CMK (cell line): ENCODE measurements at regions not wholly inside any gene's neighbourhood (a gene's known extent, or its start where the extent isn't known, plus 50 kb on each side); places are given as distances from the start of the nearest gene placed in this dataset.
"Not testable (repeated sequence)": the region's sequence is repeated elsewhere in the genome, so short reads cannot be mapped to it uniquely, and the experiment has no call there.

Experiments used
- DNase-seq: peaks from one replicate; pipeline ENCODE4 v3.0.0-alpha.2; 2010; ENCODE audit warnings: low read depth

DNA sequence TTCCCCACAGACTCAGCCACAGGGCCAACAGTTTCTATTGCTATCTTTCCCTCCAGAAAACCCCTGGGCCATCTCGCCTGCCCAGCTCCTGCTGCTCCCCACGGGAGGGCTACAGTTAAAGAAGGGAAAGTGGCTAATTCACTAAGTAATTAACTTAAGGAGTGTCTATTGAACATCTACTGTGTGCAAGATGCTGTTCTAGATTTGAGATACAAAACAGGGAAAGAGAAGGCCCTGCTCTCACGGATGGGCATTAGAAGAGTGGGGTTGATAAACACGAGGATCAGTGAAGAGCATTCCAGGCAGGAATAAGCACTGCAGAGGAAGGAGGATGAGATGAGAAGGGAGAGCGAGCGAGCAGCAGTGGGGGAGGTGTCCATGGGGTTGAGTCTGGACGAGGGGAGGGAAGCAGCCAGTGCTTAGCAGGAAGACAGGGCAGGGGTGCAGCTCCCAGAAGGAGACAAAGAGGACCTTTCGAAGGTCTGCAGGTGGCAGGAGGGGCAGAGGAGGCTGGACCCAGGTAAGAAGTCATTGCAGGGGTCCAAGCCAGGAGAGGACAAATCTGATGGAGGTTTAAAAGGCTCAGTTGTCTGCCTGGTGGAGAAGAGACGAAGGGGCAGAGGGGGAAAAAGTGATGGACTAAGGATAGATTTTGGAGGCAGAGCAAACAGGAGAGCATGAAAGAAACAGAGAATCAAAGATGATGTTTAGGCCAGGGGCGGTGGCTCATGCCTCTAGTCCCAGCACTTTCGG lies 64.7 kb downstream of the KLF15 start:
- DNase-seq: no peak

DNA sequence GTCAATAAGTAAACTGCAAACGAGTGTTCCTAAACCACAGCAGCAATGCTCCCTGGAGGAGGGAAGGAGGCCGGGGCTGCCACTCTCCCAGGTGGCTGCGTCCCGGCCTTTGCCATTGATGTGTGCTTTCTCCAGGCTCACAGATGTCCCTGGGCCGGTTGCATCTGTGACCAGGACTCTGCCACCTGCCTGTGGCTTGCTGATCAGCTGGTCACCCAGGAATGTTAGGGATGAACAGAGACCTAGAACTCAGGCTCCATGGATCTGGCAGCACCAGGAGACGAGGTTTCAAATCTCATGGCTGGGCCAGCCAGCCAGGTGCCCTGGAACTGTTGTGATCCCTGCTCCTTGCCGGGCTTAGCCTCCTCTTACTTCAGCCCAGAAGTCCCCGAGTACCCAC lies 65.7 kb downstream of the KLF15 start:
- DNase-seq: no peak

DNA sequence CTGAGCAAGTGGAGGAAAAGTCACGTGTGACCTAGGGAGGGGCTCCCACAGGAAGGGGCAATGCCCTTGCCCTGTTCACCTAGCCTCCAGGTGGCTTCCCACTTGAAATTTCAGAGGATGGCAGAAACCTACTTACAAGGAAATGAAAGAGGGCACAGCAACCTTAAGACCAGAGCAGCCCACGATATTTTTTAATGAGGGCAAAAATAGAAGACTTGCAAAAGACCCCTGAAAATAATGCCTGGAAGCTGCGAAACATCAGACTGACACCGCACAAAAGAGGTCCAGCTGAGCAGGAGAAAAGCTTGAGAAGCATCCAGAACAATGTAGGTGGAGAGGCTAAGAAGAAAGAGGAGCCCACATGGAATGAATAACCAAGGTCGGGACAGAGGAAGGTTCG lies 66.1 kb downstream of the KLF15 start:
- DNase-seq: no peak

DNA sequence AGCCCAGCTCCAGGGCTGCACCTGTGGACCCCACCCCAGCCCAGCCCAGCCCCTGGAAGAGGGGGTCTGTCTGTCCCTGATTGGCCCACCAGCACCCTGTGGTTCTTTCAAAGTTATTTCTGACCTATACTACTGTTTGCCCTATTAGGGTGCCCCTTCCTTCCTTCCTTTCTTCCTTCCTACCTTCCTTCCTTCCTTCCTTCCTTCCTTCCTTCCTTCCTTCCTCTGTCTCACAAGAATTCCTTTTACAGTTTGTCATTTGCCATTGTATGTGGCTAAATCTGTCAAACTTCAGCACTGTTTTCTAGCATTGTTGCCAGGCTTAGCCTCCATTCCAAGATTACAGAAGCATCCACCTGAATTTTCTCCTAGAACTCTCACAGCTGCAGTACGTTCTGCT lies 66.9 kb downstream of the KLF15 start:
- no peak for DNase-seq

DNA sequence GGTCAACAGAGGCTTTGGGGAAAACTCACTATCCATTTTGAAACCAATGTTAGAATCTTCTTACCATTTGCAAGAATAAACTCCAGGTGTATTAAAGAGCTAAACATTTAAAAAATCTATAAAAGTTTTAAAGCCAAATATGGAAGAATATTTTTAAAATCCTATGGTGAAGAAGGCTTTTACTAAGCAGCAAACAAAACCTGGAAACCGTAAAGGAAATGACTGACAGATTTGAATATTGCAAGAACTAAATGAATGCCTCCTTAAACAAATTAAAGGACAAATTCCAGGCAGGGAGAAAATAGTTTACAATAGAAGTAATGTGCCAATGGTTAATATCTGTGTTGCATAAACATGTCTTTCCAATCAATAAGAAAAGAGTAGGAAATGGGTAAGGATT lies 68.1 kb downstream of the KLF15 start:
- no peak for DNase-seq

DNA sequence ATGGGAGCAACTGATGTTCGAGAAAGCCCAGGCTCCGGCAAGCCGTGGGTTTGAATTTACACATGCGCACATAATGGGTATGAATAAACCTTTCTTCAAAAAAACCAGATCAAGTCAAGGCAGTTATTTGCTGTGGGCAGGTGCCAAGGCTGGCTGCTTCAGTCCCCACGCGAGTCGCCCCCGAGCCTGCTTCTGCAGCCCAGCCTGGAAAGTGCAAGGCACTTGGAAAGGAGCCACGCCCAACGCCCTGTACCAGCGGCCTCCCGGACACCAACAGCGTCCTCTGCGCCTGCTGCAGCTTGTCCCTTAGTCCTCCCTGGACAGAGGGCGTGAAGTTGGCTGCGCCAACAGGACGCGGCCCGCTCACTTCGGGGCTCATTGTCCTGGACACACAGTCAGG lies 68.9 kb downstream of the KLF15 start:
- no peak for DNase-seq

DNA sequence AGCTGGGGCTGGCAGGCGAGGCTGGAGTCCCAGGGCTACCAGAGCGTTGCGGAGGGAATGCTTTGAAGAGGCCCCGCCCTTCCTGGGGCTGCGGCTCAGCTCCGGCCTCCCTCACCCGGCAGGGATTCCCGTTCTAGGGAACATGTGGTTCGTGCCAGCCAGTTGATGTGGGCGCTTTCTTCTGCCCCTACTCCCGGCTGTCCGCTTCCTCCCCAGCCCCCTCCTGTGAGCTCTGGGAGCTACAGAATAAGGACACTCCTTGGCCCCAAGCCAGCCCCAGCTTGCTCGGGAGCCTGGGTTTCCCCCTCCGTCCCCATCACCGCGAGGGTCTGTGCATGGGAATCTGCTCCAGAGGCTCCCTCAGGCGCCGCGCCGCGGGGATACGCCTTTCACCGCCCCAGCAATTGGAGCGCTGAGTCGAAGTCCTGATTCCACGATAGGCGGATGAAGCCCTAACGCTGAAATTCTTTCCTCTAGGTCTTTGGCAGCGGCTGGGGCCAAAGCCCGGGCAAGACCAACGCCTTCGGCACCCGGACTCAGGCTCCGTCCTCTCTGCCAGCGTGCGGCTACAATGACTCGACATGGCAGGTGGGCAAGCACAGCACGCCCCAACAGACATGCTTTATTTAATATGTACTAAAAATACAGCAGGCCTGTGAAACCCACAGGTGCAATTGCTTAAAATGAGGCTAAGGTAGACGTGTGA lies 69.5 kb downstream of the KLF15 start:
- no peak for DNase-seq

DNA sequence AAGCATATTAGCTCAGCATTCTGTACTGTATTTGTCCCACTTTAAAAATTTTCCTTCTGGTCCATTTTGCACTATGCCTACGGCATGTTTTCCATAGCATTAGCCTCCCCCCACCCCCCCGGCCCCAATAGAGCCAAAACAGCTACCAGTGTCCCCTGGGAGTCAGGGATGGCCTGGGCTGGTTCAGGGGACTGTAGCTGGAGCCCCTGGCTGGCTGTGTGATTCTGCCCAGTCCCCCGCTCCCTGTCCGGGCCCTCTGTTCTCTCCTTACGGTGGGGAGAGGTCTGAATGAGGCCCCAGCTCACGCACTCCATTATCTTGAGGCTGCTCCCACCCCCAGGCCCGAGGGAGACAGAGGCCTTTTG lies 70.1 kb downstream of the KLF15 start:
- no peak for DNase-seq

DNA sequence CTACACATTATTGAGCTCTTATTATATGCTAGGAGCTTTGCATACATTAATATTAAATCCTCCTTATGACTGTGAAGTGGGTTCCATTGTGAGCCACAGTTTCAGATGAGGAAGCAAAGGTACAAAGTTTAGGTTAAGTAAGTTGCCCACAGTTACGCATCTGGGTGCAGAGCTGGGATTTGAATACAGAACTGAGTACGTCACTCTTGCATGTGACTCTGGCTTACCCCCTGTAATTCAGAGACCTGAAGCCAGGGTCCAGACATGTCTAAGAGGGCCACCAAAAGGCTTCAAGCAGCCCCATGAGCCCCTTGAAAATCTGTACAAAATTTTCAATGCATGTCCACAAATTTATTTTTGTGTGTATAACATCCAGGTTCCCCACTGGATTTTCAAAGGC lies 71.8 kb downstream of the KLF15 start:
- DNase-seq: no peak

DNA sequence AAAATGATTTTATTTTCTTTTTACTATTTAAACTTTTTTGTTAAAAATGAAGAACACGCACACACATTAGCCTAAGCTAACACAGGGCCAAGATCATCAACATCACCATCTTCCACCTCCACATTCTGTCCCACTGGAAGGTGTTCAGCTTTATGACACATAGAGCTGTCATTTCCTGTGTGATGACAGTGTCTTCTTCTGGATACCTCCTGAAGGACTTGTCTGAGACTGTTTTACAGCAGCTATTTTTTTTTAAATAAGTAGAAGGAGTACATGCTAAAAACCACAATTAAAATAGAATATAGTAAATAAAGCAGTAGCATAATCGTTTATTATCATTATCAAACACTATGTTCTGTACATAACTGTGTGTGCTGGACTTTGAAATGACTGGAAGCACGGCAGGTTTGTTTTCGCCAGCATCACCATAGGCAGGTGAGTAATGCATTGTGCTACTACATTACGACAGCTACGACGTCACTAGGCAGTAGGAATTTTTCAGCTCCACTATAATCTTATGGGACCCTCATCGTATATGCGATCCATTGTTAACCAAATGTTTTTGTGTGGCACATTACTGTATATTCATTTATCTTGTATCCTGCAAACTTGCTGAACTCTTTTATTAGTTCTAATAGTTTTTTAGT lies 72.8 kb downstream of the KLF15 start:
- no peak for DNase-seq

DNA sequence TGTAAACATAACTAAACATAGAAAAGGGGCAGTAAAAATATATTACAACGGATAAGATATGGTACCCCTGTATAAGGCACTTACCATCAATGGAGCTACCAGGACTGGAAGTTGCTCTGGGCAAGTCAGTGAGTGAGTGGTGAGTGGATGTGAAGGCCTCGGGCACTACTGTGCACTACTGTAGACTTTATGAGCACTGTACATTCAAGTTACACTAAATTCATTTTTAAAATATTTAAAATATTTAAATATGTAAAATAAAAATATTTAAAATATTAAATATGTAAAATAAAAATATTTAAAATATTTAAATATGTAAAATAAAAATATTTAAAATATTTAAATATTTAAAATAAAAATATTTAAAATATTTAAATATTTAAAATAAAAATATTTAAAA lies 73.6 kb downstream of the KLF15 start:
- not testable (repeated sequence) for DNase-seq

DNA sequence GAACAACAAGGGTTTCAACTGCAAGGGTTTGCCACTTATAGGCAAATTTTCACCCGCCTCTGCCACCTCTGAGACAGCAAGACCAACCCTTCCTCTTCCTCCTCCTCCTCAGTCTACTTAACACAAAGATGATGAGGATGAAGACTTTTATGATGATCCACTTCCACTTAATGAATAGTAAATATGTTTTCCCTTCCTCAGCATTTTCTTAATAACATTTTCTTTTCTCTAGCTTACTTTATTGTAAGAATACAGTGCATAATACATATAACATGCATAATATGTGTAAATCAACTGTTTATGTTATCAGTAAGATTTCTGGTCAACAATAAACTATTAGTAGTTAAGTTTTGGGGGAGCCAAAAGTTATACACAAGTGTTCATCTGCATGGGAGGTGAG lies 77.4 kb downstream of the KLF15 start:
- DNase-seq: no peak

DNA sequence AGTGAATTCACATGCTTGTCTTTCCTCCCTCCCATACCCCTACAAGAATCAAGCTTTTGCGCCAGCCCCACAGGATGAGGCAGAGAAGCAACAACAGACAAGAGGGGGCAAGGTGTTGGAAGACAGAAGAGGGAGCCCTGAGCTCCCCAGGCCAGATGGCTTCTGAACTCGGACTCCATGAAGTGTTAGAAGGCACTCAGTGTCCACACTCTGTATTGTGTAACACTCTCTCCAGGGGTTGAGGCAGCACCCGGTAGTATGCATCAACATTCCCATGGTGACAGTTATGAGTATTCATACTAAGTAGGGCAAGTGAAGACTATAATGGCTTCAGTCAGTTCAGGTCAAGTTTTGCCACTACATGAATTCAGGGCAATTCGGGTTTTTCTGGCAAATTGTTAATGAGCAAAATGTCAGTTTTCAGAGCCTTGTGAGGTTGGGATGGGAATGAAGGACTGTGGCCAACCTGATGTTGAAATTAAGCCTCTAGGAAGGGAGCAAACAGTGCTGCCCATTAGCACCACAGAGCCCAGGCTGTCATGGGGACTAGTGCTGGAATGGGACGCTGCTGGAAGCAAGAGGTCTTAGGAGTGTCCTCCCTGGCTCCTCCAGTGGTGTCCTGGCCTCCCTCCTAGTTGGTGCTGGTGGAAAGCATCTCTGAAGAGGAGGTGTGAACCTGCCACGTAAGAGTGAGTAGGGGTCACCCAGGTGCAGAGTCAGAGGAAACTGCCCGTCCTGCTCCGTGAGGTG lies 79.4 kb downstream of the KLF15 start:
- no peak for DNase-seq

DNA sequence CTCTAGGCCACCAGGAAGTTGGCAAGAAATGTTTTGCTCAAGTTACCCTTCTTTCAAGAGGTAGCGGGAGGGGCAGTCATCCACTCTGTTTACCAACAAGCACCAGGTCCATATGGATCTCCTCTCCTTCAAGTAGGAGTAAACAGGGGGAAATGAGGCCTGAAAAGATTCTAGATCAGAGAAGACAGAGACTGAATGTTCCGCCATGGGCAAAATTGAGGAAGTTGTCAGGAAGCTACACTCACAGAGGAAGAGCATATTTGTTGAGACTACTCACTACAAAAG lies 81.6 kb downstream of the KLF15 start:
- no peak for DNase-seq

DNA sequence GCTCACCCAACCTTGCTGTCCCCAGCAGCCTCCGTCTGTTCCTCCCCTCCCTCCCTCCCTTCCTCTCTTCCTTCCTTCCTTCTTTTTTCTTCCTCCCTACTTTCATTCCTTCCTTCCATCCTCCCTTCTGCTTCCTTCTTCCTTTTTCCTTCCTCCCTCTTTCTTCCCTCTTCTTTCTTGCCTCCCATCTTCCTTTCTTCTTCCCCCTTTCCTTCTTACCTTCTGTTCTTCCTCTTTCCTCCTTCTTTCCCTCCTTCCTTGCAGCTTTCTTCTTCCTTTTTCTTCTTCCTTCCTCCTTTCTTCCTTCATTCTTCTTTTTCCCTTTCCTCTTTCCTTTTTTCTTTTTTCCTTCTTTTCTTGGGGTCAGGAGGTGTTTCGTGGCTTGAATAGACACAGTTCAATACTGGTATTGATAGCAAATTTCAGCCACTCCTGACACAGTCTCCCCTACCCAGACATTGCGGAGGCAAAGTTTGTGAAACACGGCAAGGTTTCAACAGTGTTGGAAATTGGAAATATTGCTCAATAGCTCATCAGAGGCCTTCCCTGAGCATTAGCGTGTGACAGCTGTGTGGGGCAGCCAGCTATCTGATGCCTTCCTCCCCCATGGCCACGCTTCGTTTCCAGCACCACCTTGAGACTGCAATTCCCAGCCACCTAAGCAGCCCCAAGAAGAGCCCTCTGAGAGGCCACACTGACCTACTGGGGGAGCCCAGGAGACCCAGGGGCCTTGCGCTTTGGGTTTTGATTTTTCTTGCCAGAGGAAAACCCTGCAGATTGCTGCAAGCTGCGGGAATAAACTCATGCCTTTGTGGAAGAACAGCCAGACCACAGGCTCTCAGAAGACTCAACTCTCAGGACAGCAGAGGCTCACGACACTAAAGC lies 82.2 kb downstream of the KLF15 start:
- DNase-seq: no peak

DNA sequence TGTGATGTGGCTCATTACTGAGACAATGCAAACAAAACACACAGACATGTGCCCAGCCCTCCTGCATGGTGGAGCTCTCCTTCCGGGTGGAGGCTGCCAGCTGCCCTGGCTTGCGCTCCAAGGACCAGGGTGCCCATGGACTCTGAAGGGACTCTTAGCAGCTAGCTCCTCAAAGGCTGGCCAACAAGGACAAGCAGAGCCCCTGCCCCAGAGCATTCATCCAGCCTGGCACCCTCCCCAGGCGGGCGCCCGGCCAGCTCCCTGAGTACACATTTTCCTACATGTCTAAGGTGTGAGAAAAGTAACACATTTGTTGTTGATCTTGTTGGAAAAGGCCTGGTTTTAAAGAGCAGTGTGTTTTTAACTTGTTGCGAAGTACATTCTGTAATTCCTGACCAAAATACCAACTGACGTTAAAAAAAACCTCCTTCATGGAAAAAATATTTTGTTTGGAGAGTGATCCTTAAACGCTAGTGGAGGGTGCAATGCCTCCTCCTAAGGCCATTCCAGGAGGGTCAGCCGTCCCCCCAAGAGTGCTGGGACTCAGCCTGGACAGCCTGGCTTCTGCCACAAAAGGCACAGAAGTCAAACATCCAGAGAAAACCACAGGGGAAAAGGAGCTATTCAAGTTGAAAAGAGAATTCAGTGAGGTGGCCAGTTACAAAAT lies 86.9 kb downstream of the KLF15 start:
- DNase-seq: no peak

DNA sequence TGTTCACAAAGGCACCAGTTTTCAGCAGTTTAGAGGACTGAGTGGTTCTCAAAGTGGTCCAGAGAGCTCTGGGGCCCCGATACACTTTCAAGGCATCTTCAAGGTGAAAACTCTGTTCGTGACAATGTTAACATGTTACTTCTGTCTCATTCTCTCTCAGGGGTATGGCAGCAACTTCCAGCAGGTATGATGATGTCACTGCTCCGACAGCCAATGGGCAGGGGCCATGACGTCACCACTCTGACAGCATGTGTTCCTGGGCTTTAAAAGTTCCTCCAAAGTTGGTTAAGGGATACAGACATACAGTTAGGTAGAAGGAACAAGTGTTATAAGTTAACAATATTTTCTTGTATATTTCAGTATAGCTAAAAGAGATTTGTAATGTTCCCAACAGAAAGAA lies 87.9 kb downstream of the KLF15 start:
- no peak for DNase-seq

DNA sequence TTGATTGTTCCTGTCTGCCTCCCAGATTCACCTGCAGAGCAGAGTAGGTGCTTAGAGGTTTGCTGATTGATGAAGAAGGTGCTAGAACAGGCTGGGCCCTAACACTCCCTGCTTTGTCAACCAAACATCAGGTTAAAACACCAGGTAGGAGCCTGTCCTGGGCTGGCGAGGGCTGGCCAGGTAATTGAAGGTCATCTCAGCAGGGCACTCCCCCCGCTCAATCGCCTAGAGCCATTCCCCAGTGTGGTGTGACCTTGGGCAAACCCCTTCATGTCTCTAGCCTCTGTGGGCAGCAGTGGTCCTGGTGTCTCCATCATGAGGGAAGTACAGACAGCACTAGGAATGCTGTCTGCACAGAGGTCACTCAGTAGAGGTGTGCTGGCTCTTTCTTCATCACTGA lies 88.3 kb downstream of the KLF15 start:
- no peak for DNase-seq

DNA sequence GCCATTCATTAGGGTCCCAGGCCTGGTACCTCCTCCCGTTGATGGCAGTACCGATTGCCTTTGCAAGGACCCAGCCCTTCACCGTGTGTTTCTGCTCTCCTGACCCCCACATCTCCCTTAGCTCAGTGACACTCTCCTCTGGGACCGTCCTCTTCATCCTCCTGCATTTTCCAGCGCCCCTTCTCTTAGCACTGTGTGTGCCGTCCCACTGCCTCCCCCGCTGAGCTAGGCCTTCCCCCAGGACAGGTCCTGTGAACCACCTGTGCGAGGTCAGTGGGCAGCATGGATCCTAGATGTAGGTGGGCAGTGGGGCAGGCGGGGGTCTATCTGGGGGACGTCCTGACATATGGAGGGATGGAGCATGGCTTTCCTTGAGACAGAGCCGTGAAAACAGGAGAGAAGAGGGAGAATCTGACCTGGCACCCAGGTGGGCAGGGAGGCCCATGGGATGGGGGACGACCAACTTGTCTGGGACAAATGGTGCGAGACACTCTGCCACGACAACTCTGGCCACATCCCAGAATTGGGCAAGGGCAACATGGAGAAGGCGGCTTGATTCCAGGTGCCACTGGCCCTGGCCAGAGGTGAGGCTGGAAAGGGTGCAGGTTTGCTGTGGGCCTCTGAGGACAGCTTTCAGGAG lies 87.7 kb upstream of the ALDH1L1 start:
- DNase-seq: no peak

DNA sequence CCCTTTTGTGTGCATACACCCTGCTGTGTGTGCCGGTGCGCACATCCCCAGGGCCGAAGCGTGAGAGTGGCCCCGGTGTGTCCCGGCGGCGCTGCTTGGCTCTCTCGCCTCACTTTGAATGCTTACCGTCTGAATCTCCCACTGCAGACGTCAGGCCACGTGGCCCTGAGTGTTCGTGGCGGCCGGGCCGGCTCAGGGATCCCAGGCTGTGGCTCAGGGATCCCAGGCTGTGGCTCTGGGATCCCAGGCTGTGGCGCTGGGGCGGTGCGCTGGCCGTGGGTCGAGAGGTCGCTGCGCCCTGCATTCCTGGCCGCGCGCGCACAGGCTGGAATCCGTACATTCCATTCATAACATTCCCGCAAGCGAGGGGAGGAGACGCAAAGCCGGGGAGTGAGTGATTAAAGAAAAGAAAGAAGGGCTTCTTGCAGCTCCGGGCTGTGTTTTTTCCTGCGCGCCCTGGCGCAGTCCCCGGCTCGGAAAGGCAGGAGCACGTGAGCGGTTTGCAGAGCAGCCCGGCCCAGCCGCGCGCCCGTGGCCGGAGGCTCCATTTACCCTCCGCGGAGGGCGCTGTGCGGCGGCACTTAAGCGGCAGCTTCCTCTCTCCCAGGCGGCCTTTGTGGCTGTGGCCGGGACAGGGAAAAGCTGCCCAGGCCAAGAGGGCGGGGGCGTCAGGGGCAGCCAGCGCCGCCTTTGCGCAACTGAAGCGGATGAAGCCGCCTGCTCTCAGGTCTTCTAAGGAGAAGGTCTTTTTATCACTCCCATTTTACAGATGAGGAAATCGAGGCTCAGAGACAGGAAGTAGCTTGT lies 87.0 kb upstream of the ALDH1L1 start:
- no peak for DNase-seq
